Forelimb muscle (tissue), 1 donor: ENCODE measurements at regions not wholly inside any gene's neighbourhood (a gene's known extent, or its start where the extent isn't known, plus 50 kb on each side); places are given as distances from the start of the nearest gene placed in this dataset.
"Not testable (repeated sequence)": the region's sequence is repeated elsewhere in the genome, so short reads cannot be mapped to it uniquely, and the experiment has no call there.

Source experiments
- DNase-seq: peaks from one replicate; pipeline ENCODE4 v3.0.0-alpha.2; 2013; ENCODE audit warnings: low read depth

- no peak for DNase-seq
Observed at GRCh38 chr6:145539831-145540230, 195.5 kb downstream of the EPM2A start.

DNA sequence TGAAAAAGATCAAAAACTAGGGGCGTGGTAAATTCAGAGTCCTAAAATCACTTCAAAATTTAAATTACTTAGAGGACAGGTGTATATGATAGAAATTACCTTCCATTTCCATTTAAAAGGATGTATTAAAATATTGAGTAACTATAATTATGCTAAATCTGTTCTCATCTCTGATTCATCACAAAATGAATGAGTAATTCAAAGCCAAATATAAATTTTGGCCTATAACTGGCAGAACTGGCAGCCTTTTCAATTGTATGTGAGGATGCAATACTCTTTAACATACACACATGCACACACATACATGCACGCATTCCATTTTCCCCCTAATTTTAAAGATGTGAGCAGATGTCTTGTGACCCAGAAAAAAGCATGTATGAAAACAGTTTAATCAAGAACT, 194.6 kb downstream of the EPM2A start:
- DNase-seq: no peak

DNA sequence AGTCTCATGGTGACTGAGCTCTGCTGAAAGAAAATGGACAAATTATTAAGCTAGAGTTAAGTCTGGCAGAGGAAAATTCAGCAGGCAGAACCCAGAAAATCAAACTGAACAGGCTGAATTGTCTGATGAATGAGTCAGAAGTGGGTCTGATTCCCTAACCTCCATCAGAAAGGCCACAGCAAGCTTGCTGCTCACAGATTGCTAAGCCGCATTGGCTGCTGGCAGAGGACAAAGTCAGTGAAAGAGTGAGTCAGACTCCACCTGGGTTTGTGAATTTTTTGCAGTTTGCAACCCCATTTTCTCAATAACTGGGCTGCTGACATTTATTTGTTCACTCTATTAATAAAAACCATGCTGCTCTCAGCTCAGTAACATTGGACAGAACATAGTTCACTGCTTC, 191.3 kb downstream of the EPM2A start:
- no peak for DNase-seq

DNA sequence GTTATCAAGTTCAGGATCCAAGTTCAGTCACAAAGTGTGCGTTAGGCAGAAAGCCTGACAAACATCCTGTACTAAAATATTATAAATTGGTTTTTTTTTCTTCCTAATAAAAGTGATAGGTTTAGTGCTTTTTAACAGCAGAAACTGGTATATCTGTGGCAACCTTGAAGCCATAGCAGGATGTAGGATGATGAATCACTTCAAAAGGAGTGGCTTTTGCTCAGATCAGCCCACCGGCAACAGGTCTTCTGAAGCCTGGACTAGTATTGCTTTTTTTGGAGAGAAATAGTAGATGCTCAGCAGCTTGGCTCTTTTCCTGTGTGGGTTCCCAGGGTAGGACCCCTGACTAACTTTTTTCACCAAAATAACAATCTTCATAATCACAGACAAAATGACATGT, 190.8 kb downstream of the EPM2A start:
- DNase-seq: no peak

DNA sequence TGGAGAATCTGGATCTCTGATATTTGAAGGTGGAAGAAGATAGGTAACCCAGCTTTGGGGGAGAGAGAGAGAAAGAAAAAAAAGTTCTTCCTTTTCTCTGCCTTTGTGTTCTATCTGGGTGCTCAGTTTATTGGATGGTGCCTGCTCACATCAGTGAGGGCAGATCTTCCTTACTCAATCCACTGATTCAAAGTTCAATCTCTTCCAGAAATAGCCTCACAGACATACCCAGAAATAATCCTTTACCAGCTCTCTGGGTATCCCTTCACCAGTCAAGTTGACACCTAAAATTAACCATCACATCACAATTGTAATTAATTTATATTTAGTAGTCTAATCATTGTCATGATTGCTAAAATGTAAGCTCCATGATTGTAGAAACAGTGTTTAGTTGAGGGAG, 189.1 kb downstream of the EPM2A start:
- DNase-seq: no peak

GRCh38 chr6:145547594-145548335, 187.6 kb downstream of the EPM2A start:
- no peak for DNase-seq

DNA sequence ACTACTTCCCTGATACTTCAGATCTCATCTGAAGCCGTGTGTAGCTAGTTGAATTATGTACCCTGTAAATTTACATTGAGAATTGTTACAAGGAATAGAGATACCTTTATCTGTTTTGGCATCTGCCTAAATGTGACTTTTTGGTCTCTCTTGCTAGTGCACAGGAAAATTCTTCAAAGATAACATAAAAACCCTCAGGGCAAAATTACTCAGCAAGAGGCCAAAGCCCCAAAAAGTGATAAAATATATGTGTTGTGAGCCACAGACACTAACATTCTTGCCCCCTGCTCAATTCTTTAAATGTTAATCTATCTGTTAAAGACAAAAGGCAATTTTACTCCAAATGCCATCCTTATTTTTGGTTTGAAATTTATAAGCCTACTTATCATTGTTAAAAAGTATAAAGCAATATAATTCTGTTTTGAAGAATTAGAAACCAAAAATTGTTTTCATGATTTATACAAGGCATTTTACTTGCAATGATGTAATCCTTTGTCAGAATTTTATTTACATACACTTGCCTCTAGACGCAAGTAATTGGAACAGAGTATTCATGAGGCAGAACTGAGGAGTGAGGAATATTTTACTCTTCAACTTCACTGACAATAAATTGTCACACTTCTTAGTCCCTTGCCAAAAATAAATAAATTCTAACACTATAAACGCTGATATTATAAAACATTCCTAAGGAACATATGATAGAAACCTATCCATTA, 186.2 kb downstream of the EPM2A start:
- DNase-seq: no peak

GRCh38 chr6:145551164-145551563, 184.2 kb downstream of the EPM2A start:
- DNase-seq: no peak

DNA sequence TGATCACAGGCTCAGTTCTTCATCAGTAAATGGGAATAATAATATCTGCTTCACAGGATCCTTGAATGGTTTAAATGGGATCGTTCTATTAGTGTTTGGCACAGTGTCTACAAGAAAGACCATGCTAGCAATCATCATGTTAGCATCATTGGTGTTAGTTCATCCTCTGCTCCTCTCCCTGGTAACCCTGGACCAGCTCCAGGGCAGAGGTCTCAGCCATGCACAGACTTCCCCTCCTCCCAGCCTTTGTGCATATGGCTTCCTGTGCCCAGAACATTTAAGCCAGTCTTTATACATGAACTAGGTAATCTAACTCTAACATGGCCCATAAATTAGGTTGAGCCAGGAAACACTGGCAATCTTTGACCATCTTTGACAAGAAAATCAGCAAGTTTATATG, 180.2 kb downstream of the EPM2A start:
- DNase-seq: no peak

DNA sequence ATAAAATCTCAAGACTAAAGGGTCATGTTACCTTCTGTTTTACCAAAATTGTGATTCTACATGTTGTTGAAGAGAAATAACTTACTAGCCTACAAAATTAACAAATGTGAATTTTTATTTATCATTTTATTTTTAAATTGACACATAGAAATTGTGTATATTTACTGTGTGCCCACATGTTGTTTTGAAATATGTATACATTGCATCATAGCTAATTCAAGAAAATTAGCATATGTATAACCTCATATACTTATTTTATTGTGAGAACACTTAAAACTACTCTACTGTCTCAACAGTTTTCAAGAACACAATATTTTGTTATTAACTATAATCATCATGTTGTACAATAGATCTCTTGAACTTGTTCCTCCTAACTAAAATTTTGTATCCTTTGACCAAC, 177.8 kb downstream of the EPM2A start:
- no peak for DNase-seq

DNA sequence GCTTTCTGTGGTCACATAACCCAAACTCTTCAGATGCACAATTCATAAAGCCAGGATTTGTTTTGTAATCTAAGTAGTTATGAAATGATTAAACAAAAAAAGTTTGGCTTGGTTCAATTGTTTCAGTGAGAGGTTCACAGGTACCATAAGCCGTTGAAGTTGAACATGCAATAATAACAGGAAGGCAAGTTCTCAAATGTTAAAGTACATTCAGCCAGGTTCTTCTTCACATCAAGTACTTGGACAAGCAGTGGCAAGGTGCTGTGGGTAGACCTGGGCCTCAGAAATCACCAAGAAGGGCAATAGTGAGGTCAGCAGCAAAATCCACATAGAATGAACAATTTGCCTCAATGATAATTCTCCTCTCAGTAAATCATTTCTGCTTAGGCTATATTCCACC, 175.5 kb downstream of the EPM2A start:
- no peak for DNase-seq

DNA sequence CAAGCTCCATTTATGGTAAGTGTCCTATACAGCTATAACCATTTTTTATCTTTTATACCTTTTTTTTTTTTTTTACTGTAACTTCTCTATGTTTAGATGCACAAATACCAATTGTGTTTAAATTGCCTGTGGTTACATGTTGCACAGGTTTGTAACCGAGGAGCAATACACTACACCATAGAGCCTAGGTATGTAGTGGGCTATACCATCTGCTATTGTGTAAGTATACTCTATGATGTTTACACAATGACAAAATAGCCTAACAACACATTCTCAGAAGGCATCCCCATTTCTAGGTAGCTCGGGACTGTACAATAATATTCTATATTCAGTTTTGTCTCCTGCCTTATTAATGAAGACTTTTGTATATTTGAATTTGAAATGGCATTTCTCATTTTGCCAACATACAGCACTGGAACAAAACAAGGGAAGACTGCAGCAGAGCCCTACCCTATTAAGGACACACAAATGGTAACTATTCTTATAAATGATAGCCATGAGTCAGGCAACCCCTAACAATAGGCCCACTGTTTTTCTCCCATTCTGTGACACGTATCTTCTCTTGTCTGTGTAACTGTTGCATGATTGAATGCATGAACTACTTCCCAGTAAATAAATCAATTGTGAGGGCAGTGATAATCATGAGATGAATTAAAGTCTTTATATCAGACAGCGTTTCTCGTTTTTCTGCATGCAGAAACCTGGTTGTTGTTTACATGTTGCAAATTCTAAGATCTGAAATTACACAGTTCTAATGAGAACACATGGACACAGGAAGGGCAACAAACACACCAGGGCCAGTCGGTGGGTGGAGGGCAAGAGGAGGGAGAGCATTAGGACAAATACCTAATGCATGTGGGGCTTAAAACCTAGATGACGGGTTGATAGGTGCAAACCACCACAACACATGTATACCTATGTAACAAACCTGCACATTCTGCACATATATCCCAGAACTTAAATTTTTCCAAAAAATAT, 173.9 kb downstream of the EPM2A start:
- DNase-seq: no peak

- DNase-seq: no peak
Observed at GRCh38 chr6:145562771-145563615, 172.3 kb downstream of the EPM2A start.

DNA sequence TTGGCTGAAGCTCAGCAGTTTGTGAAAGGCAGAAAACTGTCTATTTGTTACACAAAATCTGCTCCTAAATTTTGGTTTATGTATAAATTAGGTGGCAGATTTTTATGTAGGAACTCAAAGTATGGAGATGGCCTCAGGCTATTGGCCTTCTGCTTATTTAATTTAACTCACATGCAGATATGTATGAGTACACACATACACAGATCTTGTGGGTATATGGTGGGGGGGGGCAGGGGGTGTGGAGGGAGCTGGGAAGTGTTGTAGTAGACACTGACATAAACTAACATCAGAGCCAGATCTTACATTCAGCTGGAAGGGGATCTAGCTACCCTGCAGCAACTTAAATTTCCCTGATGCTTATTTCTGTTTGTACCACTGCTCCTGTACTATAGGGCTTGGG, 170.8 kb downstream of the EPM2A start:
- no peak for DNase-seq

- DNase-seq: no peak
Observed at GRCh38 chr6:145567684-145568252, 167.6 kb downstream of the EPM2A start.

DNA sequence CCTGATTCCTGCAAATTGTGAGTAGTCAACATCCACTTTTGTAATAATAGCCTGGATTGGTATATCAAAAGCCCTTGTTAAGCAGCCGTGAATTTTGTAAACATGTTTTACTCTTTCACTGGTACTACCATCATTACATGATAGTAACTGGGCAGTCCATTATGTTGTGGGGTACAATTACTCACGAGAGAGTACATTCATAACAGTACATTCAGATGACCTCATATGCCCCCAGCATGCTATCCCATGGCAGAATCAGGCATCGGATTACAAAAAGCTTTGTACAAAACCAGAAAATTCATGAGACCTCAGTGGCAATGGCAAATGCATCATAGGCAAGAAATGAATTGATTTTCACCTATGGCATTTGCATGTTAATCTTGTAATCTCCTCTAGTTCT, 166.2 kb downstream of the EPM2A start:
- DNase-seq: no peak

GRCh38 chr6:145570336-145570735, 165.0 kb downstream of the EPM2A start:
- not testable (repeated sequence) for DNase-seq

- not testable (repeated sequence) for DNase-seq
Observed at GRCh38 chr6:145574269-145574668, 161.1 kb downstream of the EPM2A start.
